ENCODE measurements at regions not wholly inside any gene's neighbourhood (a gene's known extent, or its start where the extent isn't known, plus 50 kb on each side); places are given as distances from the start of the nearest gene placed in this dataset.
A peak's percentile ranks its signal among the peaks of the same experiment; 100 is the strongest.
"Not testable (repeated sequence)": the region's sequence is repeated elsewhere in the genome, so short reads cannot be mapped to it uniquely, and the experiment has no call there.

GRCh38 chr16:72588551-72588950 is 416.6 kb upstream of the PMFBP1 start:
- DNase-seq (ENCODE audit: insufficient read length, low spot score) (no peak), FAIRE-seq (no peak)
- TF ChIP-seq TAF1 (IDR thresholded peaks at IDR 0.05; ENCODE audit: low read depth, low read length) (no peak), POLR2A (IDR thresholded peaks at IDR 0.05; ENCODE audit: low read depth, low read length) (no peak), SPI1 (IDR thresholded peaks at IDR 0.05; ENCODE audit: low read depth, low read length) (no peak), POLR2AphosphoS5 (IDR thresholded peaks at IDR 0.05; ENCODE audit: low read depth, low read length) (no peak), PAX5 (IDR thresholded peaks at IDR 0.05; ENCODE audit: insufficient read depth, low read length, severe bottlenecking) (no peak), POU2F2 (IDR thresholded peaks at IDR 0.05; ENCODE audit: low read depth, low read length) (no peak)

GRCh38 chr16:72578061-72578460 is 406.1 kb upstream of the PMFBP1 start:
- not testable (repeated sequence) for FAIRE-seq; DNase-seq (ENCODE audit: insufficient read length, low spot score)

- FAIRE-seq (no peak), DNase-seq (ENCODE audit: insufficient read length, low spot score) (no peak)
- TF ChIP-seq PAX5 (IDR thresholded peaks at IDR 0.05; ENCODE audit: insufficient read depth, low read length, severe bottlenecking) (no peak), SPI1 (IDR thresholded peaks at IDR 0.05; ENCODE audit: low read depth, low read length) (no peak), POU2F2 (IDR thresholded peaks at IDR 0.05; ENCODE audit: low read depth, low read length) (no peak), POLR2AphosphoS5 (IDR thresholded peaks at IDR 0.05; ENCODE audit: low read depth, low read length) (no peak), TAF1 (IDR thresholded peaks at IDR 0.05; ENCODE audit: low read depth, low read length) (no peak), POLR2A (IDR thresholded peaks at IDR 0.05; ENCODE audit: low read depth, low read length) (no peak)
Measured at GRCh38 chr16:72576189-72576588, 404.2 kb upstream of the PMFBP1 start.

- DNase-seq (ENCODE audit: insufficient read length, low spot score): no peak
- TF ChIP-seq TAF1 (IDR thresholded peaks at IDR 0.05; ENCODE audit: low read depth, low read length) (no peak), PAX5 (IDR thresholded peaks at IDR 0.05; ENCODE audit: insufficient read depth, low read length, severe bottlenecking) (no peak), POLR2AphosphoS5 (IDR thresholded peaks at IDR 0.05; ENCODE audit: low read depth, low read length) (no peak), POLR2A (IDR thresholded peaks at IDR 0.05; ENCODE audit: low read depth, low read length) (no peak), POU2F2 (IDR thresholded peaks at IDR 0.05; ENCODE audit: low read depth, low read length) (no peak), SPI1 (IDR thresholded peaks at IDR 0.05; ENCODE audit: low read depth, low read length) (no peak)
- no peak for FAIRE-seq
Measured at GRCh38 chr16:72569677-72570076, 397.7 kb upstream of the PMFBP1 start.

DNA sequence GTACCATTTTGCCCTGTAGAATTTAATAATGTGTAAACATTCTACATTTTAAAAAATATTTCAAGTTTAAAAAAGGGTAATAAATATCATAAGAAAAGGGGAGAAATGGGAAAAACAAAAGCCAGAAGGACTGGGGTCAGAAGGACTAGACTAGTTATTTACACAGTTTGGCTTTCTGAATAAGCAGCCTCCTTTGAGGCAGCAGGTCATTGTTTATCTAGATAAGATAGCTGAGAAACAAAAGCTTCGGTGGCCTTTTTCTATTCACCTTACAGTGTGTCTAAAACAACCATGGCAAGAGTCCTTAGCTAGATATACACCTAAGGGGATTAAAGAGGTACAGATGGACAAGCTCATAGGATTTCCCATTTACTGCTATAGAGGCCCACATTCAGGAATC is 396.5 kb upstream of the PMFBP1 start:
- FAIRE-seq: no peak
- no peak for TF ChIP-seq PAX5 (IDR thresholded peaks at IDR 0.05; ENCODE audit: insufficient read depth, low read length, severe bottlenecking)
- no peak for TF ChIP-seq POLR2A (IDR thresholded peaks at IDR 0.05; ENCODE audit: low read depth, low read length)
- TF ChIP-seq POLR2AphosphoS5 (IDR thresholded peaks at IDR 0.05; ENCODE audit: low read depth, low read length): no peak
- no peak for TF ChIP-seq TAF1 (IDR thresholded peaks at IDR 0.05; ENCODE audit: low read depth, low read length)
- TF ChIP-seq SPI1 (IDR thresholded peaks at IDR 0.05; ENCODE audit: low read depth, low read length): no peak
- TF ChIP-seq POU2F2 (IDR thresholded peaks at IDR 0.05; ENCODE audit: low read depth, low read length): no peak
- DNase-seq (ENCODE audit: insufficient read length, low spot score): no peak

DNA sequence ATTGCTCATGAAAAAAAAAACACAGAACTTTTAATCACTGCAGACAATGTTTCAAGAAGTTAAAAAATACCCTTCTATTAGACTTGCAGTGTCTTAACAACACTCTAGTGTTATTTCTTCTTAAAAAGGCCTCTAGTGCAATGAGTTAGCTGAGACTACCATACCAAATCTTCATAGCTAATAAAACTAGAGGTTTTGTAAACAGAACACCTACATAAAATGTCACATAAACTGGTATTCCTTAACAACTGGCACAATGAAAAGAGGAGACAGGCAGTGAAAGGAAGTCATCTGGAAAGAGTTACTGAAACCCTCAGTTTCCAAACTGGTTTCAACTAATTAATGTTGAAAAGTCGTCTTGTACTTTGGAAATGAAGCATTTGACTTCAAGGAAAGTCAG is 394.2 kb upstream of the PMFBP1 start:
- DNase-seq (ENCODE audit: insufficient read length, low spot score) (no peak), FAIRE-seq (peak; percentile 16)
- TF ChIP-seq SPI1 (IDR thresholded peaks at IDR 0.05; ENCODE audit: low read depth, low read length) (no peak; the same call in 1 of the 2 replicates), TAF1 (IDR thresholded peaks at IDR 0.05; ENCODE audit: low read depth, low read length) (no peak), POLR2A (IDR thresholded peaks at IDR 0.05; ENCODE audit: low read depth, low read length) (no peak), PAX5 (IDR thresholded peaks at IDR 0.05; ENCODE audit: insufficient read depth, low read length, severe bottlenecking) (no peak), POLR2AphosphoS5 (IDR thresholded peaks at IDR 0.05; ENCODE audit: low read depth, low read length) (no peak), POU2F2 (IDR thresholded peaks at IDR 0.05; ENCODE audit: low read depth, low read length) (no peak)

DNA sequence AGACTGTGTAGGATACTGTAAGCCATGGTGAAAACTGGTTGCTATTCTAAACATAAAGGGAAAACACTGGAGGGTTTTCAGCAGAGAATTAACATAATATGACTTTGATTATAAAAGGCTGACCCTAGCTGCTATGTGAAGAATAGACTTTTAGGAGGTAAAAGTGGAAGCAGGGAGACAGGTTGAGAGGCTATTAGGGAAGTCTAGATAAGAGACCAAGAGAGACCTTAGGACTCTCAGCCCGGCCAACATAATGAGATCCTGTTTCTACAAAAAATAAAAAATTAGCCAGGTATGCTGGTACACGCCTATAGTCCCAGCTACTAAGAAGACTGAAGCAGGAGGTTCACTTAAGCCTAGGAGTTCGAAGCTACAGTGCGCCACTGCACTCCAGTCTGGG is 393.2 kb upstream of the PMFBP1 start:
- TF ChIP-seq TAF1 (IDR thresholded peaks at IDR 0.05; ENCODE audit: low read depth, low read length): no peak
- no peak for TF ChIP-seq POLR2A (IDR thresholded peaks at IDR 0.05; ENCODE audit: low read depth, low read length)
- no peak for TF ChIP-seq POLR2AphosphoS5 (IDR thresholded peaks at IDR 0.05; ENCODE audit: low read depth, low read length)
- no peak for TF ChIP-seq POU2F2 (IDR thresholded peaks at IDR 0.05; ENCODE audit: low read depth, low read length)
- no peak for TF ChIP-seq SPI1 (IDR thresholded peaks at IDR 0.05; ENCODE audit: low read depth, low read length)
- TF ChIP-seq PAX5 (IDR thresholded peaks at IDR 0.05; ENCODE audit: insufficient read depth, low read length, severe bottlenecking): no peak
- no peak for DNase-seq (ENCODE audit: insufficient read length, low spot score)
- no peak for FAIRE-seq

- no peak for DNase-seq (ENCODE audit: insufficient read length, low spot score)
- FAIRE-seq: no peak
- TF ChIP-seq PAX5 (IDR thresholded peaks at IDR 0.05; ENCODE audit: insufficient read depth, low read length, severe bottlenecking) (no peak), TAF1 (IDR thresholded peaks at IDR 0.05; ENCODE audit: low read depth, low read length) (no peak), POU2F2 (IDR thresholded peaks at IDR 0.05; ENCODE audit: low read depth, low read length) (no peak), SPI1 (IDR thresholded peaks at IDR 0.05; ENCODE audit: low read depth, low read length) (no peak), POLR2AphosphoS5 (IDR thresholded peaks at IDR 0.05; ENCODE audit: low read depth, low read length) (no peak), POLR2A (IDR thresholded peaks at IDR 0.05; ENCODE audit: low read depth, low read length) (no peak)
Measured at GRCh38 chr16:72560617-72561016, 388.7 kb upstream of the PMFBP1 start.

DNA sequence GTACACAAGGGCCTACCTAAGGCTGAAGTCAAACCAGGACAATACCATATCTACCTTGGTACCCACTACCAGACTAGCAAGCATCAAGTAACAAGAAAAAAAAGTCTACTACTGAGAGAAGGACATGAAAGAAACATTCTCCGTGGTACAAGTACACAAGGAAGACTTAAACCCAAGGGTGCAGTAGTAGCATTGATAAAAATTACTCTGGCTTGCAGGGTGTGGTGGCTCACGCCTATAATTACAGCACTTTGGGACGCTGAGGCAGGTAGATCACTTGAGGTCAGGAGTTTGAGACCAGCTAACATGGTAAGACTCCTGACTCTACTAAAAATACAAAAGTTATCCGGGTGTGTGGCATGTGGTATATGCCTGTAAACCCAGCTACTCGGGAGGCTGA is 386.5 kb upstream of the PMFBP1 start:
- FAIRE-seq: no peak
- no peak for DNase-seq (ENCODE audit: insufficient read length, low spot score)
- TF ChIP-seq PAX5 (IDR thresholded peaks at IDR 0.05; ENCODE audit: insufficient read depth, low read length, severe bottlenecking): no peak
- no peak for TF ChIP-seq SPI1 (IDR thresholded peaks at IDR 0.05; ENCODE audit: low read depth, low read length)
- TF ChIP-seq POLR2A (IDR thresholded peaks at IDR 0.05; ENCODE audit: low read depth, low read length): no peak
- no peak for TF ChIP-seq TAF1 (IDR thresholded peaks at IDR 0.05; ENCODE audit: low read depth, low read length)

GRCh38 chr16:72554935-72555334 is 383.0 kb upstream of the PMFBP1 start:
- no peak for FAIRE-seq
- DNase-seq (ENCODE audit: insufficient read length, low spot score): no peak
- TF ChIP-seq POU2F2 (IDR thresholded peaks at IDR 0.05; ENCODE audit: low read depth, low read length): no peak
- TF ChIP-seq PAX5 (IDR thresholded peaks at IDR 0.05; ENCODE audit: insufficient read depth, low read length, severe bottlenecking): no peak
- no peak for TF ChIP-seq SPI1 (IDR thresholded peaks at IDR 0.05; ENCODE audit: low read depth, low read length)
- no peak for TF ChIP-seq TAF1 (IDR thresholded peaks at IDR 0.05; ENCODE audit: low read depth, low read length)

Measured in GM12891 (cell line).